Endothelial cell of hepatic sinusoid (primary cell): ENCODE measurements at regions not wholly inside any gene's neighbourhood (a gene's known extent, or its start where the extent isn't known, plus 50 kb on each side); places are given as distances from the start of the nearest gene placed in this dataset.

Experiments used
- in situ Hi-C: cut with HindIII; loops from 2 replicates; pipeline ENCODE4 v1.10.0; 2017; ENCODE audit warnings: low sequenced_read_pairs

DNA sequence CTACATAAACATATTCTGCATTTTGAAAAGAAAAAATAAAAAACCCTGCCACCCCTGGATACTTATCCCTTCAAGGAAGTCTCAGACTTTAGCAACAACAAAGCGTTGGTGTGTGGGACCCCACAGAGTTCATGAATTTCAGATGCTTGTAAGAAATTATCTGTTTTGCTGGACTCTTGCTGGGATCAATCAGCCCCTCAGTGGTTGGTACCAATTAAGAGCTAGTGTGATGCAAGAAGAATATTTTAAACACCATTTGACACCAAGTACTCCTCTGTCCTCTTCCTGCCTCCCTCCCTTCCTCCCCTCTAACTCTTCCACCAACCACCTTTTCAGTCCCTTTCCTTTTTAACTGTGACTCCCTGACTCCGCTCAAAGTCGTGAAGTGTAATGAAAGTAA is 51.5 kb downstream of the SST start:
- in situ Hi-C loops = no loop called here

DNA sequence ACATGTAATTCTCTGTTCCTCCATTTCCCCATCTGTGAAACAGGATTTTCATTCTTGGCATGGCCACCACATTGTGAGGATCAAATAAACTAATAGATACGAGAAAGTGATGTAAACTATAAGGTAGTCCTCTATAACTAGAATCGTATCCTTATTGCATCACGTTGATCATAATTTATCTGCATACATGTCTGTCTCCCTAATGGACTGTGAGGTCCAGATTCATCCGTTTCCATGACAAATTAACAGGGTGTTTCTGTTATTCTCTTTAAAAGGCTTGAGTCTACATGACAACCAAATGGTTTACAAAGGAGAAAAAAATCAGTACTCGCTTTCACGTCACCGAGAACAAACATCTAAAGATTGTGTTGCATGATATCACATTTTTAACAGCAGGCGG is 53.0 kb downstream of the SST start:
- in situ Hi-C loops = no loop called here

DNA sequence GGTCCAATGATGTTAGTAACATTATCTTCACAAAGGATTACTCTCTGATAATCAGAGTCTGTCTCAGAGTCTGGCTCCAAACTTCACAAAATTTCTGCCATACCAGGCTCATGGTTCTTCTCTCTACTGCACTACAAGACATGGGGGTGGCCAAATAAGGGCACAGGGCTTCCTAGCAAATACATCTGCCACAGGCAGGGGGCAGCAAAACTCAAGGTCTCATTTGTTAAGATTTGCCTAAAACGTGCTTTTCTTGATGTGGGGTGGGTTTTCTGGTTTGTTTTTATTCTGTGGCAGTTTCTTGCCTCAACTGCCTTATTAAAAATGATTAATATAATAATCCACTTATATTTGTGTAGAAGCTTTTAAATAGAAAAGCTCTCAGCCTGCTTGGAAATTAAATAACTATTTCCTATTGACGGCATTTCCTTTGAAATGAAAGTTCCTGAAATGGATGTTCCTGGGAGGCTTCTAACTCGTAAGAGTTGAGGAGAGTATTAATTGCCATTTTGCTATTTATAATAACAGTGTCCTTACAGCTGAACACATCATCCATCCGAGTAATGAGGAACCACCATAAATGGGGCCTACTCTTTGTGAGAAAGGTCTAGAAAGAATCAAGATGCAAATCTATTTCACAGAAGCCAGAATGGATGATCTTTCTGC is 53.8 kb downstream of the SST start:
- in situ Hi-C loops = no loop called here

DNA sequence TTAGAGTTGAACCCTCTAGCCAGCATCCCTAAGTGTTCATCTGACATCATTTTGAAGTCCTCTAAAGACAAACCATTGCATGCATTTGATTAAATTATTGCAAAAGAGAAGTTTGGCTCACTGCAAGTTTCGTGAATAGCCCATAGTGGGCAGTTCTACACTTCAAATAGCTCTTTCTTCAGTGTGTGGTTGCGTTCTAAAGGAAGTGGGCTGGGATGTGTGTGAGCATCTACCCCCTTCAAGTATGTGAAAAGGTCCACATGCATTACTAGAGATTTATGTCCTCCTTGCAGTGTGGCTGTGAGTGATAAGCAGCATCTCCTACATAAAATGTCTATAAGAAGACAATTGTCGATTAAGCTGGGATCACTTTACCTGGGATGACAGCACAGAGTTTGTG is 54.6 kb downstream of the SST start:
- in situ Hi-C loops = no loop called here

DNA sequence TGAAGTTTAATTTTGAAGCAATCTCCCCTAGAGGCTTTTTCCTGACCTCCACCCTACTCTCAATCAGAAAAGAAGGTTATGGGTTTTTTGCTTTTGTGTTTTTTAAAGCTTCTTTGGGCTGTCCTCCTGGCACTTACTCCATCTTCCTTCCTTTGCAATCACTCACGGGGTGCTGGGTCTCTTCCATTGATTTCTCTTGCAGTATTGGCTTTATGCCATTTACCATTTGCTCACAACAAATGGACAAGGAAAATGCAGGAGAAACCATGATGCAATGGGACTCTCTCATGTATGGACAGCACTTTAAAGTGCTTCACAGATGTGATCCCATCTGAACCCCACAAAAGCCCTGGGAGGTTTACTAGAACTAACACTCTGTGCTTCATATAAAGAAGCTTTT is 57.5 kb downstream of the SST start:
- in situ Hi-C loops = no loop called here

DNA sequence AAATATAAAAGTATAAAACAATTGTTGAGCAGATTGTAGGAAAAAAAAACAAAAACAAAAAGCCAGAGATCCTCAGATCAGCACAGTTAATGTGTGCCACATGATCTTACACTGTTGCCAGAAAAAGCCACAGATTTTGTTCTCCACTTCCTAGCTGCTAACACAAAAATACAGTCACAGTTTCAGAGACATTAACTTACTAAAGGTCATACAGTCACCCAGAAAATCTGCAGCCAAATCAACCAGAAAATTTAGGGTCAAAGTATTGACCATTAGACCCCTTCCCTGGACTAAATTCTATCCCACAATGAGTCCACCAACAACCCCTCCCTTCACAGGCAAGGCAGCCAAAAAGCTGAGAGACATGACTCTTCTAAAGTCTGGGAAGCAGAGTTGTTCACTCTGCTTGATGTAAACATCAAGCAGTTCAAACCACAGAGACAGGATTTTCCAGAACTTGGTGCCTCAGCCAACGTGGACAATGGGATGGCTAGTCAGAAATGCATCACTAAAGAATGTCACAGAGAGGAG is 59.1 kb downstream of the SST start:
- in situ Hi-C loops = no loop called here

DNA sequence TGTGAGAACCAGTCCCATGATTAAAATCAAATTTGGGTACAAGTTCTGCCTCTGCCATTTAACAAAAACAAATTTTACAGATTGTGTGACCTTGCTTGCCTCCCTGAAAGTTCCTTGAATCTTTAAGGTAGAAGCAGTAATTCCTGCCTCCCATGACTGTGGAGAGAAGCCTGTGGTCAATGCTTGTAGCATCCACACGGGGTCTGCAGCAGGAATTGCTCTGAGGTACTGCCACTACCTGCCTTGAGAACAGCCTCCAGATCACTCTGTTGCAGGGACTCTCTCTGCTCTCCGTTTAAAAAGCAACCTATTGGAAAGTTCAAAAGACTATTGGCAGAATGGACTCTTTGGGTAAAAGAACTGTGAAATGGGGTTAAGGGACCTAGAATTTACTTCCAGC is 75.9 kb downstream of the SST start:
- in situ Hi-C loops = no loop called here

DNA sequence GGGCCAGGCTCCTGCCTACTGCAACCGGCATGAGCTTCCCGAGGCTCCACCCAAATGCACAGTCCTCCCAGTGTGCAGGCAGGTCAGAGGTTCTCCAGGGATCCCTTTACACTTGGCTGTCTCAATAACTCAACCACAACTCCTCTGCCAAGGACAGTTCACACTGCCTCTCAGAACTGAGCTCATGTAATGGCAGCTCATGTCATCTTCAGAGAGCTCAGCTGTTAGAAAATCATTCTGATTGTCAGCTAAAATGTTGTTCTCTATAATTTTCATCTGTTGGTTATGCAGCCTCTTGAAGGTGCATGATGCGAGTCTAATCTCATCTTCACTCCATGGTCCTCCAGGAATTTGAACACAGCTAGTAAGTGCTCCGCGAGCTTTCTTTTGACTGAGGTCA is 76.7 kb downstream of the SST start:
- in situ Hi-C loops = no loop called here

DNA sequence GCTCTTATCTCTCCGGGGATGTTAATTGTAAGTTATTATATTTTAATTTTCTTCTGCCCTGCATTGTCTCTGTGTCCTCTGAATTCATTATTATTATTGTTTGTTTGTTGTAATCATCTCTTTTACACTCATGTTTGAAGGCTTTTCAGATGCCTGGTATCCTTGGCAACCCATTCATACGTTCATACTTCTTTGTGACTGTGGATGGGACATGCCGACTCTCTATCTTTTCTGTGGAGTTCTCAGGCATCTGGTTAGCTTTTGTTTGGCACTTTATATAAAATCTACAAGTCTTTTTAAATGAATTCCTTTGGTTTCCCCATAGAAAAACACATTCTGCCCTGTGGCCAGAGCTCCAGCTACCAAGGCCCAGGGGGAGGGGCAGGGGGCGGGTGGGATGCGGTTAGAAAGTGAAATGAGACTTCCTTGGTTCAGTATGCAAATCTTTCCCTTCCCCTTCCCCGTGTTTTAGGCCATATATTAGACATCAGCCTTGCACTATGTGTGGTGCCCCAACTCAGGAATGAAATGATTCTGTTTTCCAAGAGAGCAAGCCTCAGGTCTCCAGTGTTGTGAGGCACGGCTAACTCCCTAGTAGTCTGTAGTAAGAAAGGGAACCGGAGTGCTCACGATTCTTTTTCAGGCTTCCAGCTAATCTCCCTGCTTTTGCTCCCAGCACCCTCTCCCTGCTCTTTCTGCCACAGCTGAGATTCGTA is 79.2 kb downstream of the SST start:
- in situ Hi-C loops = no loop called here

DNA sequence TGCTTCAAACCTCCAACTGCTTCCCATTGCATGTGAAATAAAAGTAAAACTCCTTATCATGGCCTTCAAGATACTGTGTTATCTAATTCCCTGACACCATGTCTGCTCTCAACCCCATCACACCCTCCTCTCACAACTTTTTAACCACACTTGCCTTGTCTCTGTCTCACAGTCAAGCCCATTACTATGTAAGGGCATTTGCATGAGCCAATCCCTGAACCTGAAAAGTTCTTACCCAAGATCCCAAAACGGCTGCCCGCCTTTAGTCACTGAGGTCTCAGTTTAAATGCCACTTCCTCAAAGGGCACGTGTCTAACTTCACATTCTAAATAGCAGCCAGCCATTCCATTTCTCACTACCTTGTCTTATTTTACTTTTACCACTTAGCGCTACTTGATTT is 83.1 kb downstream of the SST start:
- in situ Hi-C loops = no loop called here

DNA sequence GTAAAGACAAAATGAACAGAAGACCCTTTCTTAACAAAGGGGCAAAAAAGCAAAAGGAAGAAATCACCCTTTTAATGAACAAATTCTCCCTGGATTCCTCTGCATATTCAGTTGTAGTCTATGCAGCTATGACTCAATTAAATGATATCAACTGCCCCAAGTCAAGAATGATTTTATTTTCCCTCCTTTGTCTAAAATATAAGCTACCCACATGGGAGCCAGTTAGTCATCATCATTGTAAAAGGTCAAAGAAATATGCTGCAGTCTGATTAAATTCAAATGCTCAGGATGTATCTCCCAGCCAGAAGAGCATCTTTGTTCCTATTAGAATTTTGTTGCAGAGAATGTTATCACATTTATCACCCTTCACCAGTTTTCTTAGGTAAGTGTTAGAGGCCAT is 84.0 kb downstream of the SST start:
- in situ Hi-C loops = no loop called here

DNA sequence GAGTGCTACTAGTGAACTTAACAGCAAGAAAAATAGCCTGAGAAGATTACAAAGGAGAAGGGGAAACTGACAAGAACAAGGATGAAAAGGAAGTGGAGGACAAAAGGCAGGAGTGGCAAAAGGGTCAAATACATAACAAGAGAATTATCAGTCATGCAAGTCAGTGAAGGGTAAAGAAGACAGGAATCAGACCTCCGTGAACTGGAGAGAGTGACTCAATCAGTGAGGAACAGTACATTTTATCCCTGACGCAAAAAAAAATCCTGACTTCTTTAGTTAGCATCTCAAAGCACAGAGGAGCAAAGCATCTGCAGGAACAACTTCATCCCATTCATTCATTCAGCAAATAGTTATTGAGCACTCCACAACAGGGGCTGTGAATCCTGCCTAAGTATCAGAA is 97.8 kb downstream of the SST start:
- in situ Hi-C loops = loop anchor here (5.0 kb wide), 1 partner anchor 80 kb away; no protein-coding TSS in a partner anchor

DNA sequence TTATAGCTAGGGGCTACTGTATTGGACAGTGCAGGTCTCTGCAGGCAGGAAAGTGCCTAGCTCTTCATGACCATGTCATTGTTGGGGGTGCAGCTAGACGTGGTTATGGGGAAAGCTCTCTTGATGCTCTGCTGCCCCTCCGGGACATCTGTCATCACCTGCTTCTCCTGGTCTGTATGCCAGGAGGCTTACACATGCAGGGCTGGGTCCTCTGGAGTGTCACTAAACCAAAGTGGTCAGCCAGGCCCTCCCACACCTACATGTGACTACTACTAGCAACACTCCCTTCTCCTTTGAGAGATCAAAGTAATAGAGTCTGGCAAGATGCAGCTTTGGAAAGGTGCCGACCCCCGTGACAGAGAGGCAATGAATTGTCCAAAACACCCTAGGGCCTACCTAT is 98.5 kb downstream of the SST start:
- in situ Hi-C loops = loop anchor here (5.0 kb wide), 1 partner anchor 79 kb away; no protein-coding TSS in a partner anchor

DNA sequence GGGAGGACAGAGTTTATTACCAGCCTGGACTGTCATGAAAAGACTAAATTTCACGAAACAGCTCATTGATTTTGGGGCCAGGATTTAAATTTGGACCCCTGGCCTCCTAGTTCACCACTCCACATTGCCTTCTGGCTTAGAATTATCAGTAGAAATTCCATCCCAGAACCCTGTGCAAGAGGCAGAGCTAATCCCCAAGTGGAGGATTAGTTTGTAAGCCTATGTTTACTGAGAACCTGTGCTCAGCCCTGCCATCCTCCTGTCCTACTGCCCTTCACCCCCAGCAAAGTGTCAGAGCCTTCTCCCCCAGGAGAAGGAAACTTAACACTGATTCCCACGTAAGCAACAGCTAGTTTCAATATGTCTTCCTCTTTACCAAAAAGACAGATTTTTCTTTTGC is 99.4 kb downstream of the SST start:
- in situ Hi-C loops = loop anchor here (5.0 kb wide), 1 partner anchor 78 kb away; no protein-coding TSS in a partner anchor

DNA sequence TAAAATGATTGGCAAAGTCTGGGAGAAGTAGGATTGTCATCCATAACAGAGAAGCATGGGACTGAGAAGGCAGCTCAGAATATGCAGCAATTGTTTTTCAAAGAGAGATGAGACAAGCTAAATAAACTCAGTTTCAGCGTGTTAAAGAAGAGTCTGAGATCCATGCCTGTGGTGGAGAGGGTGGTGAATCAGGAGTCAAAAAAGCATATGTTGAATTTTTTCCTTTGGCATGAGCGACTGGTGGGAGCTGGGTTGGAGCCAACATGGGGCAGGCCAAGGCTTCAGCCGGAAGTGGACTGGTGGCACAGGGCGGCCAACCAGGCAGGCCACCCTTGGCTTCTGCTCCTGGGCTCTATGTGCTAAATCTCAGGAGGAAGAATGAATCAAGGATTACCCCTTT is 102.0 kb downstream of the SST start:
- in situ Hi-C loops = no loop called here

DNA sequence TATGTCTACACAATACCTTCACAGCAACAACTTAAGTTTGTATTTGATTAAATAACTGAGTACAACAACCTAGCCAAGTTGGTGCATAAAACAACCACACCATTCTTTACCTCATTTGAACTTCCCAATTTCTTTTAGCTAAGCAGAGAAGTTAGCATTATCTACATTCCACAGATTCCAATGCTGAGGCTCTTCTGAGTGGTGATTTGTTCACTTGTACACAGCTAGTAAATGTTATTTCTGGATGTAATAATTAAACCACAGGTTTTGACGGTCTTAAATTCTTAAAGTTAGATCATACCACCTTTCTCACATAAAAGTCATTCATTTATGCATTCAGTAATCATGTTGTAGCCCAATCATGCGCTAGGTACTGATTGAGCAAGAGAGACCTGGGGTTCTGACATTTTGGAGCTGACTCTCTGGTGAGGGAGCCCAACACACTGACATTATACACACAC is 102.5 kb downstream of the SST start:
- in situ Hi-C loops = no loop called here

DNA sequence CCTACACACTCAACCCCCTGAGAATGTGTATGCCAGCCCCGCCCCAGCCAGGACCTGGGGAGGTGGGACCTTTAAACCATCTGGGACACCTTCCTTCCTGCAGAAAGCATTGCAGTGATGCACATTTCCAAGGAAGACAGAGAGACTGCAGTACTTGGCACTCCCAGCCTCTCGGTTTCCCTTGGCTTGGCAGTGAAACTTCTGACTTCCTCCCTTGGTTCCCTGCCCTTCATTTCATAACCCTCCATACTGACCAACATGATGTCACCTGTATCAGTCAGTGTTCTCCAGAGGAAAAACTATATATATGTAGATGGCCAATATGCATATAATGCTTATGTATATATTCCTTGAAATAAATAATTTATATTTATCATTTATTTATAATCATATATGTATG is 103.2 kb downstream of the SST start:
- in situ Hi-C loops = no loop called here

DNA sequence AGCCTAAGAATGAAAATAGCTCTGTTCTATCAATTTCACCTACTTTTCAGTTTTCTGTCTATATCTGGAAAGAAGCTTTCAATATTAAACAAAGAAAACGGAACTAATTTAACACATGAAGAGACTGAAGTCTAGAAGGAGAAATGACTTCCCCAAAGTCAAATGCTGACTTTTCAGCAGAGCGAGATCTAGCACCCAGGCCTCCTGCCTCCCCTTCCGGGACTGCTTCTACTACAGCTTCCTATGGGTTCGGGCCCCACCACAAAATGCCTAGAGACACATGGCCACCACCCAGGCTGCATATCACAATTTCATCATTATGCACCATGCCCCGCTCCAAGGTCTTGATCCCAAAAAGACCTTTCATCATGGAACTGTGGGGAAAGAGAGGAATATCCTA is 104.5 kb downstream of the SST start:
- in situ Hi-C loops = no loop called here

DNA sequence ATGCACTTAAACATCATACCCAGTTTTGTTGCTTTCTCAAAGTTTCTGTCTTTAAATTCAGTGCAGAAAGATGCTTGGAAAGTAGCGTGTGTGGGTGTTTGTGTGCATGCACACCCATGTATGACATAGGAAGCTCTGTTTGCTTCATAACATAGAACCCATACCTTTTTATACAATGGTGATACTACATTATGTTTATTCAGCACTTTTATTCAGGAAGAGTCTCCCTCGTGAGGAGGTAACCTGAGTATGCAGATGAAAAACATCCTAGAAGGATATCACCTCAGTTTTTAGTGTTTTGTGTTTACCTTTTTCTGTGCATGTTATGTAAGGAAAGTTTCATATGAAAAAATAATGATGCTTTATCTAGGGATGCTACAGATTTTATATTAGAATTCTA is 111.2 kb downstream of the SST start:
- in situ Hi-C loops = no loop called here

DNA sequence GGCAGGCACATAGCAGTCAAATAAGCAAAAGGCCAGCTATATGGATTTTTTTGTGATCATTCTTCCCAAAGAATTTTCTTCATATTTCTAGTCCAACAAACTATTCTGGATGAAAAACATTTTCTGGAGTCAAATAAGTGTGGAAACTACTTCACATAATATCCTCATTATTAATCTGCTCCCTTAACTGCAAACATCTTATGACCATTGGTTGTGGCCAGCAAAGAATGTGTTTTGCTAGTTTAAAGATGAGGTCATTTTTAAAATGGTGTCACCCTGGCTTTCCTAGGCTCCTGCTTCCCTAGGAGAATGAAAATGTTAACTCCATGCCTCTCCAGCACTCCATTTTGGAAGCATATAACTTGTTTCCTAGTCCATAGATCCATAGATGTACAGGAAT is 118.8 kb downstream of the SST start:
- in situ Hi-C loops = no loop called here

DNA sequence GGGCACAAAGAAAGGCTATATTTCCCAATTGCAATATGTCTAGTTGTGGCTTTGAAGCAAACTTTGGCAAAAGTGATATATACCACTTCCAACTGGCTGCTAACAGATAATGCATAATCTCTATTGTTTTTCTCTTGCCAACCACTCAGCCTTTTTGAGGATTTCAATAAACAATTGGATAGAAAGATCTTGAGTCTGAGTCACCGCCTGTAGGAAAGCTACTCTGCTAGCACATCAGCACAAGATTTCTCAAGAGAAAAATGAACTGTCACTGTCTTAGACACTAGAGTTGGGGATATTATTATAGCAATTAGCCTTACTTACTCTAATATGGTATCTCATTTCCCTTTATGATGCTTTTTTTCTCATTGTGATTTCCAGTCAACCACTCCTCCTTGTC is 119.7 kb downstream of the SST start:
- in situ Hi-C loops = no loop called here

DNA sequence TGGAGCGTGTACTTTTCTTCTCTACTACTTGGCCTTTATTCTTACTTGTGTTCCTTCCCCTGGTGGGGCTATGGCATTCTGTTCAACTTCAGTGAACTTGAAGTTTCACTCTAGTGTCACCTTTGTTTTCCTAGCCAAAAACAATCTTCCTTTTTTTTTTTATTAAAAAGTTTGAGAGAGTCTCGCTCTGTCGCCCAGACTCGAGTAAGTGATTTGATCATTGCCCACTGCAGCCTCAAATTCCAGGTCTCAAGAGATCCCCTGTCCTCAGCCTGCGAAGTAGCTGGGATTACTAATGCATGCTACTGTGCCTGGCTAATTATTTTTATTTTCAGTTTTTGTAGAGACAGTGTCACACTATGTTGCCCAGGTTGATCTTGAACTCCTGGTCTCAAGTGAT is 124.8 kb downstream of the SST start:
- in situ Hi-C loops = no loop called here
